SK-N-SH treated with all-trans-retinoic acid at 6 μM for 48 hours (cell line): ENCODE measurements at regions not wholly inside any gene's neighbourhood (a gene's known extent, or its start where the extent isn't known, plus 50 kb on each side); places are given as distances from the start of the nearest gene placed in this dataset.

Source experiments
- ARNTL ChIP-seq: fragments of 450-650 bp; formaldehyde crosslinking; IDR thresholded peaks from 2 replicates; pipeline ENCODE4 v1.5.0; 2020; ENCODE audit warnings: low read depth, mild to moderate bottlenecking, moderate library complexity, borderline replicate concordance
- CSDC2 ChIP-seq: fragments of 250-450 bp; sonication (Bioruptor Pico); IDR thresholded peaks from 2 replicates; pipeline ENCODE4 v1.5.0; 2020; ENCODE audit warnings: mild to moderate bottlenecking, moderate library complexity
- CSRNP3 ChIP-seq: fragments of 250-450 bp; sonication (Bioruptor Pico); IDR thresholded peaks from 2 replicates; pipeline ENCODE4 v1.5.1; 2021; ENCODE audit warnings: mild to moderate bottlenecking, moderate library complexity
- OSR1 ChIP-seq: fragments of 250-450 bp; sonication (Bioruptor Pico); IDR thresholded peaks from 2 replicates; pipeline ENCODE4 v1.8.0; 2022; ENCODE audit warnings: moderate library complexity, mild to moderate bottlenecking, inconsistent platforms
- RARB ChIP-seq: fragments of 250-450 bp; sonication (Bioruptor Pico); IDR thresholded peaks from 2 replicates; pipeline ENCODE4 v1.8.0; 2021; ENCODE audit warnings: mild to moderate bottlenecking, moderate library complexity
- TCF4 ChIP-seq: fragments of 250-450 bp; sonication (Bioruptor Pico); IDR thresholded peaks from 2 replicates; pipeline ENCODE4 v1.8.0; 2021; ENCODE audit warnings: mild to moderate bottlenecking, moderate library complexity, borderline replicate concordance
- ZC3H10 ChIP-seq: fragments of 250-450 bp; sonication (Bioruptor Pico); IDR thresholded peaks from 2 replicates; pipeline ENCODE4 v1.5.1; 2021; ENCODE audit warnings: mild to moderate bottlenecking, moderate library complexity
- ZFP3 ChIP-seq: fragments of 250-450 bp; sonication (Bioruptor Pico); IDR thresholded peaks from 2 replicates; pipeline ENCODE4 v1.5.0; 2020; ENCODE audit warnings: mild to moderate bottlenecking, moderate library complexity
- ZNF70 ChIP-seq: fragments of 450-650 bp; formaldehyde crosslinking; IDR thresholded peaks from 2 replicates; pipeline ENCODE4 v1.5.0; 2020; ENCODE audit warnings: mild to moderate bottlenecking, moderate library complexity
- ZNF8 ChIP-seq: fragments of 450-650 bp; formaldehyde crosslinking; IDR thresholded peaks from 2 replicates; pipeline ENCODE4 v1.5.0; 2020; ENCODE audit warnings: mild to moderate bottlenecking, moderate library complexity
- TF ChIP-seq, protein P1 (sequence below): fragments of 250-450 bp; sonication (Bioruptor Pico); IDR thresholded peaks from 2 replicates; pipeline ENCODE4 v1.8.0; 2021; ENCODE audit warnings: low read depth, mild to moderate bottlenecking, moderate library complexity, borderline replicate concordance
- TF ChIP-seq, protein P2 (sequence below): fragments of 250-450 bp; sonication (Bioruptor Pico); IDR thresholded peaks from 2 replicates; pipeline ENCODE4 v1.8.0; 2020; ENCODE audit warnings: mild to moderate bottlenecking, moderate library complexity, borderline replicate concordance
- TF ChIP-seq, protein P3 (sequence below): fragments of 250-450 bp; sonication (Bioruptor Pico); IDR thresholded peaks from 2 replicates; pipeline ENCODE4 v1.5.1; 2020; ENCODE audit warnings: low read depth, mild to moderate bottlenecking, moderate library complexity

- TF ChIP-seq, protein P1, sequence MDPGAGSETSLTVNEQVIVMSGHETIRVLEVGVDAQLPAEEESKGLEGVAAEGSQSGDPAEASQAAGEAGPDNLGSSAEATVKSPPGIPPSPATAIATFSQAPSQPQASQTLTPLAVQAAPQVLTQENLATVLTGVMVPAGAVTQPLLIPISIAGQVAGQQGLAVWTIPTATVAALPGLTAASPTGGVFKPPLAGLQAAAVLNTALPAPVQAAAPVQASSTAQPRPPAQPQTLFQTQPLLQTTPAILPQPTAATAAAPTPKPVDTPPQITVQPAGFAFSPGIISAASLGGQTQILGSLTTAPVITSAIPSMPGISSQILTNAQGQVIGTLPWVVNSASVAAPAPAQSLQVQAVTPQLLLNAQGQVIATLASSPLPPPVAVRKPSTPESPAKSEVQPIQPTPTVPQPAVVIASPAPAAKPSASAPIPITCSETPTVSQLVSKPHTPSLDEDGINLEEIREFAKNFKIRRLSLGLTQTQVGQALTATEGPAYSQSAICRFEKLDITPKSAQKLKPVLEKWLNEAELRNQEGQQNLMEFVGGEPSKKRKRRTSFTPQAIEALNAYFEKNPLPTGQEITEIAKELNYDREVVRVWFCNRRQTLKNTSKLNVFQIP = no peak
- no peak for TF ChIP-seq CSRNP3 (CRISPR knock-in tag)
- TF ChIP-seq TCF4 (CRISPR knock-in tag) = no peak
- TF ChIP-seq RARB = no peak
- TF ChIP-seq, protein P2, sequence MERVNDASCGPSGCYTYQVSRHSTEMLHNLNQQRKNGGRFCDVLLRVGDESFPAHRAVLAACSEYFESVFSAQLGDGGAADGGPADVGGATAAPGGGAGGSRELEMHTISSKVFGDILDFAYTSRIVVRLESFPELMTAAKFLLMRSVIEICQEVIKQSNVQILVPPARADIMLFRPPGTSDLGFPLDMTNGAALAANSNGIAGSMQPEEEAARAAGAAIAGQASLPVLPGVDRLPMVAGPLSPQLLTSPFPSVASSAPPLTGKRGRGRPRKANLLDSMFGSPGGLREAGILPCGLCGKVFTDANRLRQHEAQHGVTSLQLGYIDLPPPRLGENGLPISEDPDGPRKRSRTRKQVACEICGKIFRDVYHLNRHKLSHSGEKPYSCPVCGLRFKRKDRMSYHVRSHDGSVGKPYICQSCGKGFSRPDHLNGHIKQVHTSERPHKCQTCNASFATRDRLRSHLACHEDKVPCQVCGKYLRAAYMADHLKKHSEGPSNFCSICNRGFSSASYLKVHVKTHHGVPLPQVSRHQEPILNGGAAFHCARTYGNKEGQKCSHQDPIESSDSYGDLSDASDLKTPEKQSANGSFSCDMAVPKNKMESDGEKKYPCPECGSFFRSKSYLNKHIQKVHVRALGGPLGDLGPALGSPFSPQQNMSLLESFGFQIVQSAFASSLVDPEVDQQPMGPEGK (CRISPR knock-in tag) = no peak
- TF ChIP-seq, protein P3, sequence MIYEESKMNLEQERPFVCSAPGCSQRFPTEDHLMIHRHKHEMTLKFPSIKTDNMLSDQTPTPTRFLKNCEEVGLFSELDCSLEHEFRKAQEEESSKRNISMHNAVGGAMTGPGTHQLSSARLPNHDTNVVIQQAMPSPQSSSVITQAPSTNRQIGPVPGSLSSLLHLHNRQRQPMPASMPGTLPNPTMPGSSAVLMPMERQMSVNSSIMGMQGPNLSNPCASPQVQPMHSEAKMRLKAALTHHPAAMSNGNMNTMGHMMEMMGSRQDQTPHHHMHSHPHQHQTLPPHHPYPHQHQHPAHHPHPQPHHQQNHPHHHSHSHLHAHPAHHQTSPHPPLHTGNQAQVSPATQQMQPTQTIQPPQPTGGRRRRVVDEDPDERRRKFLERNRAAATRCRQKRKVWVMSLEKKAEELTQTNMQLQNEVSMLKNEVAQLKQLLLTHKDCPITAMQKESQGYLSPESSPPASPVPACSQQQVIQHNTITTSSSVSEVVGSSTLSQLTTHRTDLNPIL (CRISPR knock-in tag) = no peak
- no peak for TF ChIP-seq ZNF70
- no peak for TF ChIP-seq CSDC2 (CRISPR knock-in tag)
- TF ChIP-seq ZC3H10 (CRISPR knock-in tag) = no peak
- no peak for TF ChIP-seq ZNF8
- no peak for TF ChIP-seq OSR1 (CRISPR knock-in tag)
- TF ChIP-seq ZFP3 (CRISPR knock-in tag) = no peak
- TF ChIP-seq ARNTL (CRISPR knock-in tag) = no peak
These were observed 357.4 kb upstream of the PRICKLE1 start for GRCh38 chr12:42946871-42947381.
